Right atrium auricular region (tissue), 2 donors: ENCODE measurements at regions not wholly inside any gene's neighbourhood (a gene's known extent, or its start where the extent isn't known, plus 50 kb on each side); places are given as distances from the start of the nearest gene placed in this dataset.

ENCODE experiments used
- DNase-seq: peaks from one replicate; pipeline ENCODE4 v3.0.0-alpha.2; 2019; ENCODE audit warnings: low spot score
- H3K27ac ChIP-seq, 2 donors: fragments of 200-600 bp; sonication (generic); 1 replicate in 1 of 2; 2 replicates in 1 of 2; pipeline ENCODE4 v1.5.1; 2016 to 2019
- H3K27me3 ChIP-seq, 2 donors: fragments of 200-600 bp; sonication (generic); one replicate each; pipeline versions ENCODE4 v1.5.1 to v1.6.0; 2017 to 2019
- H3K36me3 ChIP-seq: fragments of 200-600 bp; sonication (generic); one replicate; pipeline ENCODE4 v1.5.1; 2016
- H3K4me1 ChIP-seq, 2 donors: fragments of 200-600 bp; sonication (generic); one replicate each; pipeline versions ENCODE4 v1.5.1 to v1.6.0; 2017 to 2019
- H3K4me3 ChIP-seq, 2 donors: fragments of 200-600 bp; sonication (generic); 1 replicate in 1 of 2; 2 replicates in 1 of 2; pipeline ENCODE4 v1.5.1; 2017 to 2019; ENCODE audit warnings: mild to moderate bottlenecking in 1 of 2, moderate library complexity in 1 of 2
- H3K9me3 ChIP-seq, 2 donors: fragments of 200-600 bp; sonication (generic); one replicate each; pipeline ENCODE4 v1.5.1; 2019
- CTCF ChIP-seq, 2 donors: fragments of 200-600 bp; sonication (generic); IDR thresholded peaks; one replicate each; pipeline ENCODE4 v1.5.1; 2019; ENCODE audit warnings: antibody characterized with exemption in 2 of 2

GRCh38 chr6:168255283-168255881, 64.2 kb downstream of the DACT2 start:
- Histone ChIP-seq H3K9me3 (peaks cover 0 to 10% of the 10 kb centered on the region in 2 donors), H3K4me3 (no peak overlapping the region), H3K27ac (no peak overlapping the region), H3K27me3 (no peaks in the 10 kb centered on the region), H3K4me1 (peaks cover 0 to 4% of the 10 kb centered on the region in 2 donors), H3K36me3 (no peaks in the 10 kb centered on the region)
- no peak for DNase-seq
- TF ChIP-seq CTCF (IDR thresholded peaks at IDR 0.05), result no peak

GRCh38 chr6:168252267-168252666, 67.3 kb downstream of the DACT2 start:
- no peaks in the 10 kb centered on the region for H3K27me3 ChIP-seq
- H3K9me3 ChIP-seq, result peaks cover 0 to 10% of the 10 kb centered on the region in 2 donors
- no peak for TF ChIP-seq CTCF (IDR thresholded peaks at IDR 0.05)
- H3K36me3 ChIP-seq, result no peaks in the 10 kb centered on the region
- peaks cover 0 to 4% of the 10 kb centered on the region in 2 donors for H3K4me1 ChIP-seq
- no peak overlapping the region for H3K4me3 ChIP-seq
- H3K27ac ChIP-seq, result no peak overlapping the region
- no peak for DNase-seq

GRCh38 chr6:168250250-168250649, 69.3 kb downstream of the DACT2 start:
- Histone ChIP-seq H3K9me3 (peaks cover 0 to 1% of the 10 kb centered on the region in 2 donors), H3K4me1 (peaks cover 0 to 4% of the 10 kb centered on the region in 2 donors), H3K4me3 (no peak overlapping the region), H3K36me3 (no peaks in the 10 kb centered on the region), H3K27me3 (no peaks in the 10 kb centered on the region), H3K27ac (no peak overlapping the region)
- TF ChIP-seq CTCF (IDR thresholded peaks at IDR 0.05), result no peak
- no peak for DNase-seq

GRCh38 chr6:168249746-168250145, 69.8 kb downstream of the DACT2 start:
- no peaks in the 10 kb centered on the region for H3K9me3 ChIP-seq
- peaks cover 0 to 4% of the 10 kb centered on the region in 2 donors for H3K4me1 ChIP-seq
- H3K27me3 ChIP-seq, result no peaks in the 10 kb centered on the region
- H3K36me3 ChIP-seq, result no peaks in the 10 kb centered on the region
- TF ChIP-seq CTCF (IDR thresholded peaks at IDR 0.05), result no peak
- H3K4me3 ChIP-seq, result no peak overlapping the region
- DNase-seq, result no peak
- H3K27ac ChIP-seq, result no peak overlapping the region

DNA sequence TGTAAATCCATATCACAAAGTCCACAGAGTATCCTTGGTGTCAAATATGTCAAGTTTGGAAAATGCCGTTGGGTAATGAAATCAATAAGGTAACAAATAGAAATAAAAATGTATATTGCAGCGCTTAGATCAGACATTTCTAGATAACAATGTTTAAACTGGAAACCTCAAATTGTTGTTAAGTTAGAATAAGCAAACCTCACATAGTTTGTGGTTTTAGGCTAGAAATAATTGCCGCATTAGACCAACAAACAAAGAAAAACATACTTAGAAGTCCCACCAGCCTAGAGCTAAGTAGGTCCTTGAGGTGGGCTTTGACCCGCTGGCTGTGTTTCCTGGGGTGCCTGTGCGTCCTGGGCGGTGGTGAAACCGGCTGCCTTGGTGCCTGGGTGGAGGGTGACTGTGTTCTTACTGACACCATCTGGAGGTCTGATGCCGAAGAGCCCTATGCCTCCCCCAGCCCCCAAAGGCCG, 71.4 kb downstream of the DACT2 start:
- no peaks in the 10 kb centered on the region for H3K9me3 ChIP-seq
- no peak overlapping the region for H3K27ac ChIP-seq
- no peak overlapping the region for H3K4me3 ChIP-seq
- DNase-seq, result no peak
- H3K27me3 ChIP-seq, result no peaks in the 10 kb centered on the region
- TF ChIP-seq CTCF (IDR thresholded peaks at IDR 0.05), result no peak
- no peaks in the 10 kb centered on the region for H3K36me3 ChIP-seq
- H3K4me1 ChIP-seq, result peaks cover 0 to 2% of the 10 kb centered on the region in 2 donors
